HK-2 (cell line): ENCODE measurements at regions not wholly inside any gene's neighbourhood (a gene's known extent, or its start where the extent isn't known, plus 50 kb on each side); places are given as distances from the start of the nearest gene placed in this dataset.

Experiments used
- DNase-seq: peaks from one replicate; pipeline ENCODE4 v3.0.0-alpha.2; 2018; ENCODE audit not compliant: unreplicated experiment

- DNase-seq, result no peak
These were observed 183.7 kb downstream of the INO80D start for GRCh38 chr2:205902041-205902899.

- DNase-seq, result no peak
These were observed 184.5 kb downstream of the INO80D start for GRCh38 chr2:205901491-205901890.

- DNase-seq, result no peak
These were observed 187.2 kb downstream of the INO80D start for GRCh38 chr2:205898744-205899143.

- no peak for DNase-seq
These were observed 189.9 kb downstream of the INO80D start for GRCh38 chr2:205895981-205896655.

GRCh38 chr2:205892665-205893259 lies 193.2 kb downstream of the INO80D start:
- DNase-seq, result no peak

DNA sequence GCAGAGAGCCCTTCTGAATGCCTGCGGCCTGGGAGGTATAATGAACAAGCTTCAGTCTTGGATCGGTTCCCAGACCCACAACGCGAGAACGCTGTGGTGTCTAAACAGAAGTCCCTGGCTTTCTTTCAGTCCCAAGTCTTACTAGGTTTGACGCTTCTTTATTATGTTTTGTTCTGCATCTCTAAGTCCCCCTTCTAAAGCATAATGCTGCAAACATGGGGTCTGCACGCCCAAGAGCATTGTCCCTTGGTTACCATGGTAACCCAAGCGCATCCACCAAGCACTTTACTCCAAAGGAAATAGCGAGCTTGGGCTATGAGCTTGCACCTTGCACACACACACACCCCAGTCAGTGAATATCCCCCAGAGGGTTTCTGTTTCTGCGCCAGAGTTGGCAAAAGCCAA lies 193.7 kb downstream of the INO80D start:
- DNase-seq, result no peak

- no peak for DNase-seq
These were observed 196.9 kb downstream of the INO80D start for GRCh38 chr2:205889114-205889513.

- no peak for DNase-seq
These were observed 198.3 kb downstream of the INO80D start for GRCh38 chr2:205887637-205888036.

DNA sequence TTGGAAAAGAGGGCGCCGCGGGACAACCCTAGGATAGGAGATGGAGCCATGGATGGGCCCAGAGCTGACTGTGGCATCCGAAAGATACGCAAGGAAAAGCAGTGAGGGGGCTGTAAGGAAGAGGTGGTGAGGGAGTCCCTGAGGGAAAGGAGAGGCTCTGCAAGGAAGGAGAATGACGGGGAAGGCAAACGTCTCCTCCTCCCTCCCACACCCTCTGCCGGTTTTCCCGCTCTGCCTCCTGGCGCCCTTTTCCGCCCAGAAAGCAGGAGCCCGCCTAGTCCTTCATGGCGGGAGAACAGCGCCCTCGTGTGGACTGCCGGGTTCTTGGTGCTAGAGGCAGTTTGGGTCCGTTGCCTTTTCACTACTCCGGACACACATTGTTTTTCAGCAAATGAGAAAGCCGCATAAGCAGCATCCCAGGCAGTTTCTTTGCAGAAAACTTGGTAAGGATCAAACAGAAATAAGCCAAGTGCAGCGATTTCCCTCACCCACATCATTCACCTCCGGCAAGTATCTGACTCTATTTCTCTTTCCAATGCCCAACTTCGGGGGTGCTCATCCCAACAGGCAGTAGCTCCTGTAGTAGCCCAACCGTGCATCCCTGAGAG lies 200.4 kb downstream of the INO80D start:
- DNase-seq, result peak; percentile 89

- DNase-seq, result no peak
These were observed 201.7 kb downstream of the NRP2 start for GRCh38 chr2:205883965-205884364.

DNA sequence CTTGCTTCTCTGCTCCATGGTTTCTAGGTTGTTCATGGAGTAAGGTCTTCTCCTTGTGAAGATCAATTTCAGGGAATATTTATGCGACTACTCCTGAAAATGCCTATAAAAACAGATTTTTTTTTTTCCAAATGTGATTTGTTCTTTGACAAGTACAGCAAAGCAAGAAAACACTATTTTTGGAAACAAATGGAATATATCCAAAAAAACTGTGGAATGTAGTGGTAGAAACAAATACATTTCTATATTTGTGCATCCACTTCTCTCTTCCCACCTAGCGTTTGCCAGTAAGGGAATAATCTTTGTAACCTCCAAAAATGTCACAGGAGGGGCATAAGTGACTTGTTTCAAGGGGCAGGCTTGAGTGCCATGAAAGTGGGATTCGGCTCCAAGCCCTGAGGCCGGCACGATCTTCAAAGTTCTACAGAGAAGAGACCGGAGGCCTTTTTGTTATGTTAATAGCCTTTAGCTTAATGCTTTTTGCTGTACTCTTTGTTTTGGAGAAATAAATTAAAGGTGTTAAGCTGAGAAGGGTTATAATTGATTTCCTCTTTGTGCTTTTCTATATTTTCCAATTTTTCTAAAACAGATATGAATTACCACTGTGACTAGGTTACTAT lies 200.6 kb downstream of the NRP2 start:
- no peak for DNase-seq

GRCh38 chr2:205880048-205880447 lies 197.7 kb downstream of the NRP2 start:
- no peak for DNase-seq

- no peak for DNase-seq
These were observed 196.9 kb downstream of the NRP2 start for GRCh38 chr2:205878999-205879762.

DNA sequence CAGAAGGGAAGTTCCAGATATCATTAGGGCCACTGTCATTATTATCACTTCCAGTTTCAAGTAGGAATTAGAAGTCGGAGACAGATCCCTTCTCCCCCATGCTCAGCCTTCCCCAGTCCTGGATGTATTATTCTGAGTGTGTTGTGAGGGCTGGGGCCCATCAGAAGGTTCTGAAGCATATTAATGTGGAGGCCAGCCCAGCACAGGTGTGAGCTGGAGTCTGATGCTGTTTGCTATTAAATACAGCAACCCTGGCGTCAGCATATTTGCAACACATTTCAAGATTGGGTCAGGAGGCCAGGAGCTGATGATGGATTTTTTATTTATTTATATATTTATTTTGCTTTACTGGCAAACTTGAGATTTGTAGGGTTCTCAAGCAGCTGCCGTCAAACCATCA lies 195.2 kb downstream of the NRP2 start:
- no peak for DNase-seq

GRCh38 chr2:205876127-205876526 lies 193.8 kb downstream of the NRP2 start:
- no peak for DNase-seq

DNA sequence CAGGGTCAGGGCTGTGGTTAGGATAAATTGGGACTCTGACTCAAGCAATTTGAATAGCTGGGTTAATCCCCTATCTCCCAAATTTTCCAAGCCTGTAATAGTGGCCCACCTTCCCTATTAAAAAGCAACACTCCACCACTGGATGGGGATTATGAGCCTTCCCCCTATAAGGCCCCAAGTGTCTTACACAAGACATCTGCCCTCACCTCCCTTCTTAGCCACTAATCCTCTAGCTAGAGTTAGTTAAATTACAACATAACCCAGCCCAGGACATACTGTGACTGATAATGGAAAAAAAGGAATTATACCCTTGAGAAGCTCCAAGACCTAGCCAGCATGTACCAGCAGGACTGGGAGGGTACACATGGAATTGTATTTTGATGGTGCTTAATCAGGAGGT lies 190.4 kb downstream of the NRP2 start:
- DNase-seq, result no peak

- DNase-seq, result no peak
These were observed 187.1 kb downstream of the NRP2 start for GRCh38 chr2:205869439-205869838.

GRCh38 chr2:205868773-205869333 lies 186.6 kb downstream of the NRP2 start:
- peak; percentile 68 for DNase-seq

- no peak for DNase-seq
These were observed 185.8 kb downstream of the NRP2 start for GRCh38 chr2:205868053-205868452.

DNA sequence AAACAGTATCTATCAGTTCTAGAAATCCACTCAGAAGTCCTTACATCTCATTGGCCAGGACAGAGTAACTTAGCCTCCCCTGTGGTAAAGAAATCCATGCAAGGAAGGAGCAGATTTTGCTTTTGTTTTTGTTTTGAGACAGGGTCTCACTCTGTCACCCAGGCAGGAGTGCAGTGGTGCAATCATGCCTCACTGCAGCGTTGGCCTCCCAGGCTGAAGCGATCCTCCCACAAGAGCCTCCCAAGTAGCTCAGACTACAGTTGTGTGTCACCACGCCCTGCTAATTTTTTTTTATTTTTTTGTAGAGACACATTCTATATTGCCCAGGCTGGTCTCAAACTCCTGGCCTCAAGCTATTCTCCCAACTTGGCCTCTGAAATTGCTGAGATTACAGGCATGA lies 185.1 kb downstream of the NRP2 start:
- no peak for DNase-seq

DNA sequence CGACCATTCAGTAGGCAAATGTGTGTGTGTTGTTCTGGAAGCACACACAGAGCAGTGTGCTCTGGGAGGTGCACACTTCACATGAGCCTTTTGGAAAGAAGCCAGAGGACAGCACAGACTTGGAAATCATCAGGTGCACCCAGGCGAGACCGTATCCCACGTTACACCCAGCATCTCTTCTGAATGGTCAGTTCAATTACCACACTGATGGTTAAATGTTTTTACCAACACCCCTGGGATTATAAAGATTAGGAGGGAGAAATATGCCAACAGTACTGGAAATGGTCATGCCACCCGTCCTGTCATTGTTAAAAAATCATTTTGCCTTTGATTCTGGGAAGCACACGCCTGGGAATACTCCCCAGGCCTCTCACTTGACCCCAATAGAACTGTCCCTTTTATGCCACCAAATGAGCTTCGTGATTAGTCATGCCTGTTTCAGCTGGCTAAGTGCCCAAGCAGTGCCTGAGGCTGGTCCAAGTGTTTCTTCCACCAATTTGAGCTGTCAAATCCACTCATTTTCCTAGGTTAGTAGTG lies 183.7 kb downstream of the NRP2 start:
- peak; percentile 31 for DNase-seq
